Glomerular endothelial cell (primary cell): ENCODE measurements at regions not wholly inside any gene's neighbourhood (a gene's known extent, or its start where the extent isn't known, plus 50 kb on each side); places are given as distances from the start of the nearest gene placed in this dataset.
"Not testable (repeated sequence)": the region's sequence is repeated elsewhere in the genome, so short reads cannot be mapped to it uniquely, and the experiment has no call there.

Experiments
- DNase-seq: peaks from one replicate; pipeline ENCODE4 v3.0.0-alpha.2; 2011; ENCODE audit warnings: low read depth, low spot score; ENCODE audit errors: extremely low read depth

DNA sequence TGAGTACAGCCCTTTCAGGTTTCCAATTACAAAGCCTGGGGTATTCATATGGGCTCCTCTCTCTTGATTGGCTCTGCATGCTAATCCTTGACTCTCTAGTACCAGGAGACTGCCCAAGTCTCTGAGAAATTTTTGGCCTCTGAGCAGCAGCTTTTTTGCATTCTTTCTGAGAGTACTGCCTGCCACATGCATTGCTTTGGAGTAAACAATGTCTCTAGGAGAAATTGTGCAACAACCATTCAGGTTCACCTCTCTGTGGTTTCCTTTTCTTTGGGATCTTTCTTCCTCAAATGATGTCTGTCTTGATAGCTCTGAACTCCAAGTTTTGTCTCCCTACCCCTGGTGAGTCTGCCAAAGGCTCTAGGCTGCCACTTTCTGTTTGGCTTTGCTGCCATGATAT, 115.8 kb upstream of the SETBP1 start:
- no peak for DNase-seq

DNA sequence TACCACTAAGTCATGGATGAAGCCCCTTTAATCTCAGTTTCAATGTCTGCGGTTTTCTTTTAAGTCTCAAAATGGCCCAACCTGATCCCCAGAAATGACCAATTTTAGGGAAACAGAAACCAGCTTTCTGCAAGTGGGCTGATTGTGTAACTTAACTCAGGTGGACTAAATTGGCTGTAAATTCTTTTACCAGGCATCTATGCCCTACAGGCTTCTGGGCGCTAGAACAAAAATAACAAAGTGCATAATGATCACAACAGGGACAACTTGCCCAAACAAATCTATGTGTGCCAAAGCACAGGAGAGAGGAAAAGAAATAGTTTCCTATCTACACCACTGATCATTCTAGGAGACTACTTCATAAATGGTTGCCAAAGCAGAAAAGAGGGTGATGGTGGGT, 112.3 kb upstream of the SETBP1 start:
- no peak for DNase-seq

DNA sequence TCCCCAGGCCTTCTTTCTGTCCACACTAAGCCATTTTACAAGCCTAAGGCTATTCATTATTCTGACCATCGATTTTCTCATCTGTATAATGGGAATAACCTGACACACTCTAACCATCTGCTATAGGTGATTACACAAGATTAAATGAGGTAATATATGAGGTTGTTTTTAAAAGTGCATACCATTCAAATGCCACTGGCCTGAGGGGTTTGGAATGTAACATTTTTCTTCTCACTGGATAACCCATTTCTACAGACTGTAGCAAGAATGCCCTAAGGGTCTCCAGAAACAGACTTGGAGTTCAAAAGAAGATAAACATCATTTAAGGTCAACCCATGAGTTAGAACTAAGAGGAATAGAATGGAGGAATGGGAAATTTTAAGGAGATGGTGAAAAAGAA, 111.7 kb upstream of the SETBP1 start:
- no peak for DNase-seq

DNA sequence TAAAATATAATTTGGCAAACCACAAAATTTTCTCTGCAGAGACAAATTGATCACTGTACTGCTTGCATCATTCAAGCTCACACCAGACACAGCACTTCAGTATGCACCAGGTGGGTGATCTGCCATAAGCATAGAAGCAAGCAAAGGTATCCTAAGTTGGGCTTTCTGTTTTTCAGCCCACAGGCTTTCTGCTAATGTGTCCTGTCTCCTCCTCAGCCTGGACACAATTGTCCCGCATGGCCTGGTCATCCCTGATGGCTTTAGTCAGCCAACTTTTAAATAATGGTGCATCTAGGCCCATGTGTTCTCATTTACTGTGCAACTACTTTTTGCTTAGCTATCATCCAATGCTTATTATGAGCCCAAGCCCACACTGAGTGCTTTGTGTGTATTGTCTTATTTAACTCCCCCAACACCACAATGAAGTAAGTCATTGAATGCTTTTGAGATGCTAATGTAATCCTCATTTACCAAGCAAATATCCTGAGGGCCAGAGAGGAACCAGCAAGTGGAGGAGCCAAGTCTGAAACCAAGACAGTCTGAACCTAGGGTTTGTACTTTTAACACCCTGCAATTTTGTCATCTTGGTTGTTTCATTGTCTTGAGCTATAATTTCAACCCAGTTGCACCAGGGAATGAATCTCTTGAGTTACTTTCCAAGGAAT, 111.2 kb upstream of the SETBP1 start:
- no peak for DNase-seq

DNA sequence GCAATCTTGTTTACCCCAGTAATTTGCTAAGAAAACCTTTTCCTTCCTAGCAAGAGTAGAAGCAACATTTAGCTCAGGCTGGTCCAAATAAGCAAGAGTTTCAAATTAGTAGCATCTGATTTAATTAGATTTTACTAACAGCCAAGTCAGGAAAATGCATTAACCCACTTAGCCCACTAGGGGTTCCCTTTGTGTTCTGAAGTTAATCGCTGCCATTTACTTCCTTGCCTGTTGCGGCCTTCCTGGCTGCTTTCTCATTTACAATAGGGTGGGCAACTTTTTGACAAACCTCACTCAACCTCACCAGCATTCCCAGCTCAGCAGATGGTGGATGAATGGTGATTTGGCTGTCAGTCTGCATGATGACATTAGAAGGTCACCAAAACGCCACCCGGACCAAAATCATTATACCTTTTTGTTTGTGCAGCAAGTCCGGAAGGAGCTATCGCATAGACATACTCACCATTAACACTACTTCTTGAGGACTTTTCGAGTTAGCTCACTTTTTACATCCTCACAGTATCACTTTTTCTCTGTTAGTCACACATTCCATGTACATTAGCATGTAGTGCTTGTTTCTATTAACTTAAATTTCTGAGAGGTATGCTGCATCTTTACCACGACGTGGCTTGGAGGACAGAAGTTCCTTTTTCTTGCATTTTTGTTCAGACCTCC, 101.5 kb upstream of the SETBP1 start:
- no peak for DNase-seq

DNA sequence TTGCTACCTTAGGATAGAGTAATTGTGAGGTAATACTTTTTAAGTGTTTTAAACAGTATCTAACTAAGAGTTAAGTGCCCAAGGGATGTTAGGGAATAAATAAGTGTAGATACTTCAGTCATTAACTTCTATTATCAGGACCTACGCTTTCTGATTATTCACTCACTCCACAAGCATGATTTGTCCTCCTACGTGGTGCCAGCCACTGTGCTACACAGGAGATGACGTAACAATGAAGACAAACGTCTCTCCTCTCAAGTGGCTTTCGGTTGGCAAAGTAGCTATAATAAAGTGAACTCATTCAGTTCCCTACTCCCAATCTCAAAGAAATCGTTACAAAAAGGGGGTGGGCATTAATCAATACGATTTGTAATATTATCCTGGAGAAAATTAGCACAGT, 100.9 kb upstream of the SETBP1 start:
- no peak for DNase-seq

DNA sequence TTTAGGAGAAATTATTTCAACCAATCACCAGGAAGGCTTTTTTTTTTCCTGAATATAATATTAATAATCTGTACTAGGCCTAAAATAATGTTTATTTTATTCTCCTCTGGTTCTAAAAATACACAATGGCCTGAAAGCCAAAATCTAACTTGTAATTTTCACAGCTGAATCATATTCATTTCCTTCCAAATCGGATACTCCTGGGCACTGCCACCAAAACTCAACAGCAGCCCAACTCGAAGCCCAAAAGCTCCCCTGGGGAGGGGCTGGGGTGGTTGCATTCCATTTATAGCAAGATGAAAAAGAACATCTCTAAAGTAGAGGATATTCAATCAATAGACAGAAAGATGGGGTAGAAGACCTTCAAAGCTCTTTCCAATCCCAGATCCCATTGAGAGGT, 100.5 kb upstream of the SETBP1 start:
- no peak for DNase-seq

DNA sequence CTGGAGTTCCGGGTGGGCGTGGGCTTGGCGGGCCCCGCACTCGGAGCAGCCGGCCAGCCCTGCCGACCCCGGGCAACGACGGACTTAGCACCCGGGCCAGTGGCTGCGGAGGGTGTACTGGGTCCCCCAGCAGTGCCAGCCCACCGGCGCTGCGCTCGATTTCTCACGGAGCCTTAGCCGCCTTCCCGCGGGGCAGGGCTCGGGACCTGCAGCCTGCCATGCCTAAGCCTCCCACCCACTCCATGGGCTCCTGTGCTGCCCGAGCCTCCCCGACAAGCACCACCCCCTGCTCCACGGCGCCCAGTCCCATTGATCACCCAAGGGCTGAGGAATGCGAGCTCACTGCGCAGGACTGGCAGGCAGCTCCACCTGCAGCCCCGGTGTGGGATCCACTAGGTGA, 99.9 kb upstream of the SETBP1 start:
- DNase-seq = not testable (repeated sequence)

DNA sequence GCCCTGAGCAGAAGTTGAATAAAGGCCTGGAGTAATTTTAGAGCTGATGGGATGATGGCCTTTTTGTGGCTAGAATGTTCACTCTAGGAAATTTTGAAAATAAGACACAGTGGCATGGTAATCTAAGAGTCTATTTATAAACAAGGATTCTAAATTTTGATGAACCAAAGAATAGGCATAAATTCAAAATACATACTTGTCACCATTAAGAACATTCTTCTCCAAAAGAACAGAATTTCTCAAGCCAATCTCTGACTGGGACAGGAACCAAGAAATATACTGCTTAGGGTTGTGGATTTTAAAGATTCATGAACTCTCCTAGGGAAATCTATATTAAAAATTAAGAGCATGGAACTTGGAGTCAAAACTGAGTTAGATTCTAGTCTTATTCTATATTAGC, 98.2 kb upstream of the SETBP1 start:
- no peak for DNase-seq

DNA sequence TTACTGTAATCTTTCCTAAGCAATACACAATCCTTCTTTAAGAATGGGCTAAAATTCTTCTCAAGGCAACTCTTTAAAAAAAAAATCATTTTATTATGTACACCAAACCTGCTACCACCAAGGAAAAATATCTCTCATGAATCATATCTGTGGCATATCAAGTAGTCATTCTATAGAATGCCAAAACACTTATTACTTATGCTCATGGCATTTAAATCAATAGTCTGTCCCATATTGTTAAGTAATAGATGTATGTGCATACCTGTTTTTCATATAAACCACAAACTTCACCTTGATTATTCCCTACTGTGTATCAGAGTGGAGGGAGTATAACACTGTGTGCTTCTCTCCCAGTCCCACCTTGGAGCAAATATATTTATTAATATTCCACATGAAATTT, 95.8 kb upstream of the SETBP1 start:
- no peak for DNase-seq

DNA sequence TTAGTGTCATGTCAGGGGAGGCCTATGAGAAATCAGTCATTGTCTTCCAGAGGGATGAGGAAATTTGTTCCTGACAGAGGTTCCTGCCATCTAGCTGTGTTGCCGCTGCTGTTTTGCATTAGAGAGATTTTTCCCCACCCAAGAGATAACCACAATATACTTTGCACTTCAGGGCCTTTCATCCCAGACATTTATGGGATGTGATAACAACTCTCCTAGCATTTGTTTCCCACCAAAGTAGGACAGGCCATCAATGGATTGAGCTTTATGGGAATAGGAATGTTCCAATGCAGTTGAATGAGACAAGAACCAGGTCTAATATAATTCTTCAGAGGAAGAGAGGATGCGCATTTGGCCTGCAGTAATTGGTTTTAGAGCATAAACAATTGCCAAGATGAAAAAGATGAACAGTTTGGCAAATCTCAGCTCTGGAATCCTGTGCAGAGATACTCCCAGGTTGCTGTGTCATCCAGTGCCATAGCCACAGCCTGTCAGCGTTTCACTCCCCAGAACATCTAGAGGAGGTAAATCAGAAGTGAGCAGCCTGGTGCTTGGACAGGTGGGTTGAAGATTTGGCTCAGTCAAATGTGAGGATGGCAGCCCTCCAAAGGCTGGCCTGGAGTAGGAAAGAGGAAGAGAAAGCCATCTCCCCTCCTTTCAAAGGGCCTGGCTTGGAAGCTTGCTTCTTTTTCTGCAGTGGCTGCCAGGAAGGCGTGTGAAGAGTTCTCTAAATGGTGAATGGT, 93.7 kb upstream of the SETBP1 start:
- no peak for DNase-seq

DNA sequence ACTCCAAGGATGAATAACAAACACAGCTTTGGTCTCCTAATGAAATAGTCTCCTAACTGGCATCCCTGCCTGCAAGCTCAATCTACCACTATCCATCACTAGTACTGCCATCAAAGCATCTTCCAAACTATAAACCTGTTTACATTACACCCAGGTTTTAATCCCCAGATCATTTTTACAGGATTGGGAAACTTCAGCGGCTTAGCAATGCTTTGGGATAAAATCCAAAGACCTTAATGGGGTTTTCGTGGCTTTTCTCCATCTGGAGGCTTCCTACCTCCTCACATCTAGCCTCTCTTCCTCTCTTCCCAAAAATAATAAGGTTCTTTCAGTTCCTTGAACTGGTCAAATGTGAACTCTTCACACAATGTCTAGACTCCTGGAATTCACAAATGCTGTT, 92.2 kb upstream of the SETBP1 start:
- no peak for DNase-seq

DNA sequence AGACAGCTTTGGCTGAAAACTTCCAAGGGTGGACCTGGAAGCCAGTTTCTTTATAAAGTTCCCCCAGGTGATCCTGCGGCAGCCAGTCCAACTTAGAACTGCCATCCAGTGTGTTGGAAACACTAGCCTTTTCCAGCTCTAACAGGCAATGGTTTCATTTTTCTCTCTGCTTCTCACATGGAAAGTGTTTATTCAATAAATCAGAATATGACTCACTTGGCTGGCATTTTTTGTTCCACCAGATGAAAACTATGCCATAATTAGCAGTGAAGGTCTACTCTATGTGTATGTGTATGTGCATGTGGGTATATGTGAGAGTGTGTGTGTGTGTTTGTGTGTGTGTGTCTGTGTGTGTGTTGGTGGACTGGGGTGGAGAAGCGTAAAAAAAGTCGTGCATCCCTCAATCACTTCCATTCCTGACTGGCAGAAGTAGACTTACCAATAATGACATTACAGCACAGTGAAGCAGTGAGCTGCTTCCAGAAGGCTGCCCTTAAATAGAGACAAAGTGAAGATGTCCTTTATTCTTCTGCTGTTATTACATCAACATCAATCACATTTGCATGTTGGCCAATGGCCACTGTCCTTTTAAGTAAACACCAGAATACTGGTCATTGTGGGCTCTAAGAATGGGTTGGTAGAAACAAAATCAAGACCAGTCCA, 90.9 kb upstream of the SETBP1 start:
- DNase-seq = no peak

DNA sequence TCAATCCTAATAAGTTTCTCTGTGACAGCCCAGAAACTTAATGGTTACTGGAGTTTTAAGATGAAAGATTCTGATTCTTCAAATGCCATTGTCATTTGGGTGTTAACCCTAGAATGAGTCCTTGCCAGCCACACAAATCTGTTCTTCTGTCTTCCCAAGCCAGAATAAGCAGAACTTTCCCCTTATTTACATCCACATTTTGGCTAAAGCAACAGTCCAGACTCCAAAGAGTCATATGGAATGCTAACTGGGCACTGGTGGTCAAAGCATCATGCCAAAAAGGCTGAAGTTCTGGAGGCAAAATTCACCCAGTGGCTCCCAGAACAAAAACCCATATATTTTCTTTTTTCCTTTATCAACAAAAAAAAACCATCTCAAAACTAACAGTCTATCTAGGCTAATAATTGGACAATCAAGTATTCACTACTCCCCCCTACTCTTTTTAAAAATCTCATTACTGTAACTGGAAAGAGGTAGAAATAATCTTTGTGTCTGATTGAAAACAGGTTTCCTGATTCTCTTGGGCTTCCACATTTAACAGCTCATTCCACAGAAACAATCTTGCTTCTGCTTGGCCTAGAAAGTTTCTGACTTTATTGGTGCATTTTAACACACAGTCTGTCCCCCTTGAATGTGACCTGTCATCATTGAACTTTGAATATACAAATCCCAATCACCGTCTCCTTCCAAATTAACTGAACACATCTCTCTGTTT, 89.6 kb upstream of the SETBP1 start:
- no peak for DNase-seq

DNA sequence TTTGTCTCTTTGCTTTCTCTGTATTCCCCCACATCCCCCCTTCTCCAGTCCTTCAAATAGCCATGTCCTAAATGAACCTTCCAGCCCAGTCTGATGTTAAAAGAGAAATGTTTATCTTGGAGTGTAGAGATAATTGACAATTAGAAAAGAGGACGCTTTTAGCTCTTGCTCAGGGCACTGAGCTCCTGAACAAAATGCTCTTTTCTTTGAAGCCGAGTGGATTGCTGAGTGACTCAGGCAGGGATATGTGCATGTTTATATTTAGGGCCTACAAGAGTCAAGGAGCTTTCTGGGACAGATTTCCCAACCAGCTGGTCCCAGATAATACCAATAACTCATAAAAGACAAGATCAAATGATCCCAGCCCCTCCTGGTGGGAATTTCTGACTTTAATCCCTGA, 88.0 kb upstream of the SETBP1 start:
- no peak for DNase-seq

DNA sequence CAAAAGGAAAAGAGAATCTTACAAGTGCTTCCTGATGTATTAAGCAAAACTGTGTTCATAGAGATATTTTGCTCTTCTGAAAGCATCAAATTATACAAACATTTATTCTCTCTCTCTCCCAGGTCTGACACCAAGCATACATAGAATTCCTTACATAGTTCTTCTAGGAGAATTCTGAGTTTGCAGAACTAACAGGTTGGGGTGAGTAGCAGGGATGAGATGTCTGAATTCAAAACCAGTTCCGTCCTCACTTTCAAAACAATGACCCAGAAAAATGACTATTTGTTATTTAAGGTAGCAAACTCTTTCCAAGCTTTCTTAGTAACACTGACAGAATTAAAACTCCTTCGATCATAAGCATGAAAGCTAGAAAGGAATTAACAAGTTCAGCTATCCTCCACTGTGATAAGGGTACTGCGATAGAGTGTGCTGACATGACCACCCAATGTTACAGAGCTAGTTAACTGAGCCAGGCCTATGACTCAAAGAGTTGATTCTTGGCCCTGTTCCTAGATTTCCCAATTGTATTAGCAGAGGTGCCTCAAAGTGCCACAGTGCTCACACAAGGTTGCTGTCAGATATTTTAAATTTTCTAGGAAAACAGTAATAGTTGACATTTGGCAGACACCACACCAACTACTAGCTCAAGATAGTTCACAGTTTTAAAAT, 85.8 kb upstream of the SETBP1 start:
- DNase-seq = no peak

DNA sequence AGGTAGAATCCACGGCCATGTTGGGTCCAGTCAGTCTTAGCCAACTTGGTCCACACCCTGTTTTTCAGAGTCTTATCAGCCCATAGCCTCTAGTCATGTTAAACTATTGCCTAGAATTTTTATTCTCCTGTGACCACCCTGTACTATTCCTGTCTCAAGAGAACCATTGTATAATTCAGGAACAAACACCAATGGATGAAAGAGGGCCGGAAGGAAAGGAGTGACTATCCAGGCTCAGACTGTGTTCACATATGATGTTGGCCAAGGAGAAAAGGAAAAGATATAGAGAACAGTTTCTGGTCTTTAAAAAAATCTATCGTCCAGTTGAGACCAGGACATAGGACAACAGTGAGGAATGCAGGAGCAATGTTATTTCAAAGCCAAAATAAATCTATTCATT, 82.9 kb upstream of the SETBP1 start:
- DNase-seq = no peak

DNA sequence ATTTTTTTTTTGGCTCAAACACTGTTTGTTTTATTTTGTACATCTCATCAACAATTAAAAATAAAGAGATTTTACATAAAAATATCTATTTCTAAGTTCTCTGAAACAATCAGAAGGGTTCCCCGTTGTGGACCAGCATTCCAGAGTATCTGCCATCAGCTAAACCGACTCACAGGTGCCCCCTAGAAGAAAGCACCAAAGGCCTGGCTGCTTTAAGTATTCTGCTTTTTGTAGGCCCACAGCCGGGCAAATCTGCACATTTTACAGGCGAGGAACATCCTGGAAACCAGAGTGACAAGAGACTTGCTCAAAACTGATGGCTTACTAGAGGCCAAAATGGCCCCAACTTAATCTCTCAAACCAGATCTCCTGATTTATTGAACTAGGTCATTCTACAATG, 82.2 kb upstream of the SETBP1 start:
- no peak for DNase-seq

DNA sequence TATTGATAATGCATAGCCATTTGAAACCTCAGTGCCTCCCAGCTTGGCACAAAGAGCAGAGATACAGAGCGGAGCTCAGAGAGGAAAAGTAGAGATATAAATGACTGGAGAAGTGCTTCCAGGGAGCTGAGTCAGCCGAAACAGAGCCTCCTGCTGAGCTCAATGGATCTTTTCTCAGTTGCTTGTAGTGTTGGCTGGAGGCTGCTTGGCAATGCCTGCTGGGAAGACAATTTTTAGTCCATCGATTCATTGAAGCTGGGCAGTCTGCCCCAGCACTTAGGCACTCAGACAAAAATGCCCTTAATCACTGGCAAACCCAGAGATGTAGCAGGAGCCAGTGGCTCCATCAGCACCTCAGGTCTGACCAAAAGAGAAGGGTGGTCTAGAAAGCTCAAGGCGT, 81.3 kb upstream of the SETBP1 start:
- no peak for DNase-seq

DNA sequence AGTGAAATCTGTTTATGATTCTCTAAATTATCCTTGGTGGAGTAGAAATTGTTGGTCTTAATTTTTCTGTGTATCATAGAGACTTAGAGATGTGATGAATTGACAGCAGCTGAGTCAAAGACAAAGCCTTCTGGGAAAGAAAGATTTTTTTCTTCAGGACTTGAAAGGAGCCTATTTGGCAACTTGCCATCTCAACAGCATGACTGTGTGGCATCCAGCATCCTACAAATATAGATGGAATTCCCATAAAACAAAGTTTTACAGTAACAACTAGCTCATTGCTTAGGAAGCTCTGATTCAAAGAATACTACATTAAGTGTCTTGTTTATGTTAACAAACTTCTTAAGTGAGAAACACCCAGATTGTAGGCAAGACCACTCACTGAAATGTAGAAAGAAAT, 79.2 kb upstream of the SETBP1 start:
- DNase-seq = no peak

DNA sequence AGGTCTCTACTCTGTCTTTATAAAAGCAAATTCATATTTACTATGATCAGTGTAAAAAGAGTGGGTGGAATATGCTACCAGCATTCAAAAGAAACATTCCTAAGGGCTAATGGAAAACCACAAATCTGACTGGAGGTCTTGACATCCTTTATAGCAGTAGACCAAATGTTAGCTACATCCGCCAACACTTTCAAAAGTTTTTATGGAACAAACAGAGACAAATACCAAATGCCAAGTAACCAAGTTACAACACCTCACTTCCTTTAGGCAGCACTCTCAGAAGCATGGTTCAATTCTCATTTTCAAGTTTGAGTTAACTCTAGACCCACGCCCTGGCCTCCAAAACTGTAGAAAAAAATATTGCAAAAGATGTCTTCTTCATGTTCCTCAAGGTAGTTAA, 78.3 kb upstream of the SETBP1 start:
- no peak for DNase-seq
